ENCODE measurements at regions not wholly inside any gene's neighbourhood (a gene's known extent, or its start where the extent isn't known, plus 50 kb on each side); places are given as distances from the start of the nearest gene placed in this dataset.

- no peak for DNase-seq (ENCODE audit: low read depth)
- no peak overlapping the region for H3K4me3 ChIP-seq (ENCODE audit: low read depth, low read length)
- TF ChIP-seq CTCF (IDR thresholded peaks at IDR 0.05; ENCODE audit: low read depth, low read length) = no peak
- no peak for TF ChIP-seq MAX (IDR thresholded peaks at IDR 0.05; ENCODE audit: low read depth, low read length)
- TF ChIP-seq MYC (IDR thresholded peaks at IDR 0.05; ENCODE audit: low read depth, low read length) = no peak
- TF ChIP-seq POLR2A (IDR thresholded peaks at IDR 0.05; ENCODE audit: extremely low read depth, insufficient read length) = no peak
Observed at GRCh38 chr7:15094989-15095388, 192.4 kb upstream of the DGKB start.

GRCh38 chr7:15087771-15088170 is 185.2 kb upstream of the DGKB start:
- no peak for TF ChIP-seq MYC (IDR thresholded peaks at IDR 0.05; ENCODE audit: low read depth, low read length)
- no peak for TF ChIP-seq MAX (IDR thresholded peaks at IDR 0.05; ENCODE audit: low read depth, low read length)
- TF ChIP-seq POLR2A (IDR thresholded peaks at IDR 0.05; ENCODE audit: extremely low read depth, insufficient read length) = no peak
- TF ChIP-seq CTCF (IDR thresholded peaks at IDR 0.05; ENCODE audit: low read depth, low read length) = no peak
- DNase-seq (ENCODE audit: low read depth) = no peak
- no peak overlapping the region for H3K4me3 ChIP-seq (ENCODE audit: low read depth, low read length)

GRCh38 chr7:15086862-15087261 is 184.3 kb upstream of the DGKB start:
- DNase-seq (ENCODE audit: low read depth) = no peak

DNA sequence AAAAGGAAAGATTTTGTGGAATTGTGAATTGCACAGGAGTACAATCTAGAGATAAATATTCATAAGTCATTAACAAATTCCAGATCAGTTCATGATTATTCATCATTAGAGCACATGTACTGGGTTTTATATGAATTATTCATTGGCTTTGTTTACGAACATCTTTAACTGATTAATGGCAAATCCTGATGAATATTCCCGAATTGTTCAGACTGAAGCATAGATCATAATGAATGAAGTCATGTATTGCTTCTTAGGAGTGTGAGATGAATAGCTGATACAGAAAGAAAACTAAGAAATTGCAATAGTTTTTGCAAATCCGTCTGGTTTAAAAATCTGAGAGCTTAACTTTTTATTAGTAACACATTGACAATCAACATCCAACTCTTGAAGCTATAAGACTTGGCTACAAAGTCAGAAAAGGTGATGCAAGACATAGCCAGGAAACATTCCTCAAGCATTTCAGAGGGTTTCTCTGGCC is 183.6 kb upstream of the DGKB start:
- no peak for DNase-seq (ENCODE audit: low read depth)
- no peak for TF ChIP-seq MYC (IDR thresholded peaks at IDR 0.05; ENCODE audit: low read depth, low read length)
- H3K4me3 ChIP-seq (ENCODE audit: low read depth, low read length) = no peak overlapping the region

More at GRCh38 chr7:15086862-15087261, 184.3 kb upstream of the DGKB start:
- no peak overlapping the region for H3K4me3 ChIP-seq (ENCODE audit: low read depth, low read length)
- no peak for TF ChIP-seq MYC (IDR thresholded peaks at IDR 0.05; ENCODE audit: low read depth, low read length)
- no peak for TF ChIP-seq POLR2A (IDR thresholded peaks at IDR 0.05; ENCODE audit: extremely low read depth, insufficient read length)
- TF ChIP-seq MAX (IDR thresholded peaks at IDR 0.05; ENCODE audit: low read depth, low read length) = no peak
- no peak for TF ChIP-seq CTCF (IDR thresholded peaks at IDR 0.05; ENCODE audit: low read depth, low read length)

DNA sequence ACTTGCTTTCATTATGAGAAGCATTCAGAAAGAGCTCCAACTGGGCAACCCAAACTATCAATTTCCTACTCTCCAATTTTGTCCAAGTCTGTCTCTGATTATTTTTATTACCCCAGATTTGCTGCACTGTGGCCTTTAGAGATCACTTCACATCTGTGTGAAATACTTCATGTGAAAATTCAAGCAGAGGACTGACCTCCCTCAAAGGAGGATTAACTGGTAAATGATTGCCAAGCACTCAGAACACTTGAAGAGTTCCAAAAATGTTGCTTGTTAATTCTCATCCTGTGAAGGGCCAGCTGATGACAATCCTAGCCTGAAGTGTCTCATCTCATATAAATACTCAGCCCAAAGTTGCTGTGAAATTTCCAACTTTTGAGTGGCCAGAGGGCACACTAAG is 182.8 kb upstream of the DGKB start:
- TF ChIP-seq CTCF (IDR thresholded peaks at IDR 0.05; ENCODE audit: low read depth, low read length) = no peak
- no peak for TF ChIP-seq MYC (IDR thresholded peaks at IDR 0.05; ENCODE audit: low read depth, low read length)
- no peak for TF ChIP-seq POLR2A (IDR thresholded peaks at IDR 0.05; ENCODE audit: extremely low read depth, insufficient read length)
- TF ChIP-seq MAX (IDR thresholded peaks at IDR 0.05; ENCODE audit: low read depth, low read length) = no peak

GRCh38 chr7:15084368-15084767 is 181.8 kb upstream of the DGKB start:
- no peak for TF ChIP-seq POLR2A (IDR thresholded peaks at IDR 0.05; ENCODE audit: extremely low read depth, insufficient read length)
- TF ChIP-seq MAX (IDR thresholded peaks at IDR 0.05; ENCODE audit: low read depth, low read length) = no peak
- TF ChIP-seq CTCF (IDR thresholded peaks at IDR 0.05; ENCODE audit: low read depth, low read length) = no peak
- TF ChIP-seq MYC (IDR thresholded peaks at IDR 0.05; ENCODE audit: low read depth, low read length) = no peak
- DNase-seq (ENCODE audit: low read depth) = no peak
- no peak overlapping the region for H3K4me3 ChIP-seq (ENCODE audit: low read depth, low read length)

More for the DNA sequence above, 182.8 kb upstream of the DGKB start:
- DNase-seq (ENCODE audit: low read depth) = no peak
- H3K4me3 ChIP-seq (ENCODE audit: low read depth, low read length) = no peak overlapping the region
